Activated CD8-positive, alpha-beta T cell treated with anti-CD3 and anti-CD28 coated beads for 36 hours (primary cell): ENCODE measurements at regions not wholly inside any gene's neighbourhood (a gene's known extent, or its start where the extent isn't known, plus 50 kb on each side); places are given as distances from the start of the nearest gene placed in this dataset.

Source experiments
- ATAC-seq: fragments of 200-7000 bp; cut with Tn5 transposase; one replicate; pipeline ENCODE4 v1.10.0; 2021; ENCODE audit warnings: mild to moderate bottlenecking, moderate library complexity
- CTCF ChIA-PET: fragments of 350-600 bp; sonication (Branson Sonifier 250); formaldehyde crosslinking; loops from one replicate; lab custom pipeline; 2021; ENCODE audit warnings: antibody characterized with exemption; lab: Charles Lee
- POLR2A ChIA-PET: fragments of 350-600 bp; sonication (Branson Sonifier 250); formaldehyde crosslinking; loops from one replicate; lab custom pipeline; 2021; ENCODE audit warnings: antibody characterized with exemption; lab: Charles Lee
- DNase-seq: peaks from one replicate; pipeline ENCODE4 v3.0.0-alpha.2; 2020
- H3K27ac Mint-ChIP-seq: one replicate; pipeline ENCODE4 v1.8.0; 2021; ENCODE audit warnings: mild to moderate bottlenecking, mixed read lengths
- H3K27me3 Mint-ChIP-seq: one replicate; pipeline ENCODE4 v1.8.0; 2021; ENCODE audit warnings: mixed read lengths
- H3K36me3 Mint-ChIP-seq: one replicate; pipeline ENCODE4 v1.8.0; 2021; ENCODE audit warnings: low read depth, mixed read lengths
- H3K4me1 Mint-ChIP-seq: one replicate; pipeline ENCODE4 v1.8.0; 2021; ENCODE audit warnings: low read depth, mixed read lengths
- H3K4me3 Mint-ChIP-seq: one replicate; pipeline ENCODE4 v1.8.0; 2021; ENCODE audit warnings: mild to moderate bottlenecking, moderate library complexity, mixed read lengths
- H3K9me3 Mint-ChIP-seq: one replicate; pipeline ENCODE4 v1.8.0; 2021; ENCODE audit warnings: mixed read lengths
- intact Hi-C: fragments of 100-400 bp; cut with micrococcal nuclease; formaldehyde crosslinking; loops from one replicate; pipeline ENCODE4 v1.10.0; 2022
- TF ChIP-seq, protein P1 (sequence below): fragments of 200-600 bp; IDR thresholded peaks from one replicate; pipeline ENCODE4 v1.8.0; 2022; ENCODE audit warnings: antibody characterized with exemption, mild to moderate bottlenecking

DNA sequence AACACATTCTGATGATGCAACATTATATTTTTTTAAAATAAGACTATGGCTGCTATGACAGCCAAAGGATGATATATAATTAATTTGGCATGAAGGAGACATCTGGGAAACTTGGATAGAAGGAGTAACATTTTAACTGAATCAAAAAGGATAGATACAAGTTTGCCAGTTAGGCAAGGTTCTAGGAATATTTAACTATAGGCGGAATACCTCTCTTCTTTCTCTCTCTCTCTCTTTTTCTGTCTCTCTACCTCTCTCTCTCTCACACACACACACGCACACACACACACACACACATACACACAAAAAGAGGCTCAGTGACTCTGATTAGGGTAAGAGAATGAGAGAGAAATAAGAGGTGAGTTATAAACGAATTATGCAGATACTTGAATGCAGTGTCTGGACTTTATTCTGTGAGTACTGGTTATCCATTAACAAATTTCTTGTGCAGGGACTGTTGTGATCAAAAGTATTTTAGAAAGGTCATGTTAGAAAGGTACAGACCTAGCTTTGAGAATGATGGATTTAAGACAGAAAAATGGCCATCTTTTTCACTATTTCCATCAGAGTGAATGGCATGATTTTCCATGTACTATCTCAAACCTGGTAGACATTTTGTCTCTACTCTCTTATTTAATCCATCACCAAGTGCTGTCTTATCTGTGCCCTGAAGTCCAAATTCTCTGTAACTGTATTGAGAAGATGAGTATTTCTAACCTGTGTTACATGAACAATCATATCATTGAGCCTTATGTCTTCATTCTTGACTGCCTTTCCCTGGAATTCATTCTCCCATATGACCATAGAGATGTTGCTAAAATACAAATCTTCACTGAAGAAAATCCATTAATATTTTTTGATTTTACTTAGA is 1106.9 kb upstream of the ADGRL4 start:
- ATAC-seq (no peak), DNase-seq (no peak)
- Mint-ChIP-seq H3K4me1 (no peaks in the 10 kb centered on the region), H3K27me3 (no peaks in the 10 kb centered on the region), H3K27ac (no peak overlapping the region), H3K9me3 (peaks cover 27% of the 10 kb centered on the region), H3K36me3 (no peaks in the 10 kb centered on the region), H3K4me3 (no peak overlapping the region)
- intact Hi-C loops = no loop called here
- CTCF ChIA-PET = no interaction called here
- POLR2A ChIA-PET = no interaction called here
- TF ChIP-seq, protein P1, sequence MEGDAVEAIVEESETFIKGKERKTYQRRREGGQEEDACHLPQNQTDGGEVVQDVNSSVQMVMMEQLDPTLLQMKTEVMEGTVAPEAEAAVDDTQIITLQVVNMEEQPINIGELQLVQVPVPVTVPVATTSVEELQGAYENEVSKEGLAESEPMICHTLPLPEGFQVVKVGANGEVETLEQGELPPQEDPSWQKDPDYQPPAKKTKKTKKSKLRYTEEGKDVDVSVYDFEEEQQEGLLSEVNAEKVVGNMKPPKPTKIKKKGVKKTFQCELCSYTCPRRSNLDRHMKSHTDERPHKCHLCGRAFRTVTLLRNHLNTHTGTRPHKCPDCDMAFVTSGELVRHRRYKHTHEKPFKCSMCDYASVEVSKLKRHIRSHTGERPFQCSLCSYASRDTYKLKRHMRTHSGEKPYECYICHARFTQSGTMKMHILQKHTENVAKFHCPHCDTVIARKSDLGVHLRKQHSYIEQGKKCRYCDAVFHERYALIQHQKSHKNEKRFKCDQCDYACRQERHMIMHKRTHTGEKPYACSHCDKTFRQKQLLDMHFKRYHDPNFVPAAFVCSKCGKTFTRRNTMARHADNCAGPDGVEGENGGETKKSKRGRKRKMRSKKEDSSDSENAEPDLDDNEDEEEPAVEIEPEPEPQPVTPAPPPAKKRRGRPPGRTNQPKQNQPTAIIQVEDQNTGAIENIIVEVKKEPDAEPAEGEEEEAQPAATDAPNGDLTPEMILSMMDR = no peak

DNA sequence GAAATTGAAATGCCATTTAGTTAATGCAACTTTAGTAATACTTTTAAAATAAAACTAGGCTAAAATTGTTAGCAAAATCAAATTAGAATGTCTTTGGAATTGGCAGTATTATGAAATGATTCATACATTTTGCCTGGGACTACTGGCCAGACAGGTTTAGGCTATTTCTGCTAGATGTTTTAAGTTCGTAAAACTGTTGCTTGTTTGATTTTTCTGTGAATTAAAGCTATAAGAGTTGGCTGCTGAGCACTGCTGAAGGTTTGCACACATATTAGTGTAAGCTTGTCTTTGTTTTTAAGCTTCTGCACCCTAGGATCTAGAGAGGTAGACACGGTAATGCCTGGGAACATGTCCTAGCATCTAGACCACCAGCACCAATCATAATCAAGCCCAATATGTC is 1094.6 kb upstream of the ADGRL4 start:
- CTCF ChIA-PET = no interaction called here
- TF ChIP-seq, protein P1 = no peak
- no peaks in the 10 kb centered on the region for H3K36me3 Mint-ChIP-seq

DNA sequence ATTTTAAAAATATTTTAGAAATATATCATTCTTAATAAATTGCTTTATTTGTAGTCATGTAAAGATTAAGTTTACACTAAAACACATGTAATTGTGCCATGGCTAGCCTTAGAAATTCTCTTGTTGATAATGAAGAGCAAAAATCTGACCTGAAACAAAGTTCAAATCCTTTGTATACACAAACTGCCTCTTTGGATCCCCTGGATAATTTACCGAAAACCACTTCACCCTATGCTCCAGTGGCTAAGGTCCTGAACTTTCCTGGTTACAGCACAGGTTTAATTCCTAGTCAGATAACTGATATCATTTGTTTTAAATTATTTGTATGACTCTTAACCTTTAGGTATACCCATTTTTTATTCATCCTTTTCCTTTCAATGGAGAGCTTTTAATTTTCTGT is 1093.2 kb upstream of the ADGRL4 start:
- Mint-ChIP-seq H3K27me3 (no peaks in the 10 kb centered on the region), H3K9me3 (peaks cover 17% of the 10 kb centered on the region), H3K4me3 (no peak overlapping the region), H3K36me3 (no peaks in the 10 kb centered on the region), H3K4me1 (no peaks in the 10 kb centered on the region), H3K27ac (no peak overlapping the region)
- intact Hi-C loops = no loop called here
- ChIA-PET POLR2A (no interaction called here), CTCF (no interaction called here)
- DNase-seq (no peak), ATAC-seq (no peak)
- TF ChIP-seq, protein P1 = no peak

More for the DNA sequence above, 1094.6 kb upstream of the ADGRL4 start:
- POLR2A ChIA-PET = no interaction called here
- no peak for DNase-seq
- no peaks in the 10 kb centered on the region for H3K27me3 Mint-ChIP-seq
- ATAC-seq = no peak
- no peaks in the 10 kb centered on the region for H3K4me1 Mint-ChIP-seq
- intact Hi-C loops = no loop called here
- peaks cover 15% of the 10 kb centered on the region for H3K9me3 Mint-ChIP-seq
- no peak overlapping the region for H3K4me3 Mint-ChIP-seq
- no peak overlapping the region for H3K27ac Mint-ChIP-seq

DNA sequence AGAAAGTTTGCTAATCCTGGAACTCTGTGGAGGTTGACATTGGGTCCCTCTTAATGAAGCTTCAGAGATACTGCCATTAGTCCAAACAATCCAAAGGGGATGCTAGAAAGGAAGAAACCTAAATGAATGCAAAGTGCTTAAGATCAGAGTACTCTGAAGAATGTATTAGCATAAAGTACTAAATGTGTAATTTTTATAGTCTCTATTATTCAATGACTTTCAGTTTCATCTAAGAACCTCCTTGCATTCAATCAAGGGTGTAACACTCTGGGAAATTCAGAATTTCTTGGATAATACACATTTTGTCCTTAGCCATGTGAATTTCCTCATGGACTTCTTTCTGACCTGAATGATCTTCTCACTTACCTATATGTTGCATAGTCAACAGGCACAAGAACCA is 1078.5 kb upstream of the ADGRL4 start:
- no peak overlapping the region for H3K27ac Mint-ChIP-seq
- intact Hi-C loops = no loop called here
- no peaks in the 10 kb centered on the region for H3K36me3 Mint-ChIP-seq
- H3K27me3 Mint-ChIP-seq = no peaks in the 10 kb centered on the region
- H3K9me3 Mint-ChIP-seq = peaks cover 8% of the 10 kb centered on the region
- TF ChIP-seq, protein P1 = no peak
- no peak overlapping the region for H3K4me3 Mint-ChIP-seq
- no peak for ATAC-seq
- DNase-seq = no peak
- ChIA-PET CTCF (no interaction called here), POLR2A (no interaction called here)
- no peaks in the 10 kb centered on the region for H3K4me1 Mint-ChIP-seq

DNA sequence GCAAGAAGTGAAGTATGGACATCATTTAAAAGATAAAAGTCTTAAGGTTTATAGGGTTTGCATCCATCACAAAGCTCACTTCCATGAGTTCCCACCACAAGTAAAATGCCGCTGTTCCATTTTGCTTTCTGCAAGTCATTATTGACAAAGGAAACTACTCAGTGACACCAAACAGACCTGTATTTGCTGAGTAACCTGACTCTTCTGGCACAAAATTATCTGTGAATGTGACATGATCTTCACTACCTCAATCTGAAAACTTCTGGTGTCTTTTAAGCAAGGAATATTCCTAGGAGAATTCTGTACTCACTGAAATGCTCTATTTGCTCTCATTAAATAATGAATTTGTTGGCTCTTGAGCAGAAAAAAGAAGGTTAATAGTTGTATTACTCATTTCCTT is 1077.4 kb upstream of the ADGRL4 start:
- H3K4me1 Mint-ChIP-seq = no peaks in the 10 kb centered on the region
- intact Hi-C loops = no loop called here
- H3K36me3 Mint-ChIP-seq = no peaks in the 10 kb centered on the region
- H3K27ac Mint-ChIP-seq = no peak overlapping the region
- H3K4me3 Mint-ChIP-seq = no peak overlapping the region
- ChIA-PET POLR2A (no interaction called here), CTCF (no interaction called here)
- TF ChIP-seq, protein P1 = no peak
- H3K9me3 Mint-ChIP-seq = peaks cover 6% of the 10 kb centered on the region
- ATAC-seq (no peak), DNase-seq (no peak)
- H3K27me3 Mint-ChIP-seq = no peaks in the 10 kb centered on the region
